ENCODE measurements at regions not wholly inside any gene's neighbourhood (a gene's known extent, or its start where the extent isn't known, plus 50 kb on each side); places are given as distances from the start of the nearest gene placed in this dataset.

DNA sequence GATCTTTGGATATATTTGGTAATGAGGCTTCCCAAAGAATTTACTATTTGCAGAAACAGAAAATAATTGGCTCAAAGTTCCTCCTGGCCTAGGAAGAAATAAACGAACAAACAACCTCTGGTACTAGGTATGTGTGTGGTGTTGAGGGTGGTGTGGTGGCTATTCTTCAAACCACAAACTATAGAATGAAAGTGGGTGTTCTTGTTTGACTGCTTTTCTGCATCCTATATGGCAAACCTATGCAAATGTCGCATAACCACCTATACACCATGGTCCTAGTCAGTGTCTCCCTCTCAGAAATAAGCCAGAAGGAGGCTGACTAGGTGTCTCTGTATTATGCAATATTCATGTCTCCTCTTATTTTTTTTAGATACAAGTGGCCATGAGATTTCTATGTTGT, 106.6 kb upstream of the PCDH18 start:
- H3K27me3 ChIP-seq: no peaks in the 10 kb centered on the region
- no peak for ATAC-seq (ENCODE audit: low FRiP score in 2 of 2)
- no peak for DNase-seq
- H3K4me1 ChIP-seq: no peaks in the 10 kb centered on the region
- H3K4me3 ChIP-seq: no peak overlapping the region
- no peaks in the 10 kb centered on the region for H3K36me3 ChIP-seq
- WGBS, 2 donors: 78 to 84% methylated on average over 2 of the region's 2 CpGs
- no peaks in the 10 kb centered on the region for H3K9me3 ChIP-seq
- TF ChIP-seq POLR2AphosphoS5 (IDR thresholded peaks at IDR 0.05) (no peak), EP300 (IDR thresholded peaks at IDR 0.05) (no peak), POLR2A (IDR thresholded peaks at IDR 0.05) (no peak)
- TF ChIP-seq, protein P1, sequence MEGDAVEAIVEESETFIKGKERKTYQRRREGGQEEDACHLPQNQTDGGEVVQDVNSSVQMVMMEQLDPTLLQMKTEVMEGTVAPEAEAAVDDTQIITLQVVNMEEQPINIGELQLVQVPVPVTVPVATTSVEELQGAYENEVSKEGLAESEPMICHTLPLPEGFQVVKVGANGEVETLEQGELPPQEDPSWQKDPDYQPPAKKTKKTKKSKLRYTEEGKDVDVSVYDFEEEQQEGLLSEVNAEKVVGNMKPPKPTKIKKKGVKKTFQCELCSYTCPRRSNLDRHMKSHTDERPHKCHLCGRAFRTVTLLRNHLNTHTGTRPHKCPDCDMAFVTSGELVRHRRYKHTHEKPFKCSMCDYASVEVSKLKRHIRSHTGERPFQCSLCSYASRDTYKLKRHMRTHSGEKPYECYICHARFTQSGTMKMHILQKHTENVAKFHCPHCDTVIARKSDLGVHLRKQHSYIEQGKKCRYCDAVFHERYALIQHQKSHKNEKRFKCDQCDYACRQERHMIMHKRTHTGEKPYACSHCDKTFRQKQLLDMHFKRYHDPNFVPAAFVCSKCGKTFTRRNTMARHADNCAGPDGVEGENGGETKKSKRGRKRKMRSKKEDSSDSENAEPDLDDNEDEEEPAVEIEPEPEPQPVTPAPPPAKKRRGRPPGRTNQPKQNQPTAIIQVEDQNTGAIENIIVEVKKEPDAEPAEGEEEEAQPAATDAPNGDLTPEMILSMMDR (IDR thresholded peaks at IDR 0.05): no peak
- H3K27ac ChIP-seq: no peak overlapping the region

DNA sequence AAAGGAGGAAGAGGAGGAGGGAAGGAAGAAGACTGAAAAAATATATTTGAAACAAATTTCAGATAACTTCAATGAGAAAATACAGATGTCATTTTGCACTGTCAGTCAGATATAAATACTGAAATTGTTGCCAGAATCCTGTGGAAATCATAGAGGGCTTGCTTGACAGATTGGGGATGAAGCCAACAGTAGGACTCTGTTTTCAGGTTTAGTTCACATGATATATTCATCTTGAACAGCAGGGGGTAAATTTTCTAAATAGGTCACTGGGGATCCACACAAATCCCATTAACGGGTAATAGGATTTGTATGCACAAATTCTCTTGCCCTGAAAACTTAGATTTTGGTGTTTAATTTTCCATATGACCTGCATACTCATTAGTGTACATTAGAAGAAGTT, 103.3 kb upstream of the PCDH18 start:
- Histone ChIP-seq H3K36me3 (no peaks in the 10 kb centered on the region), H3K9me3 (no peaks in the 10 kb centered on the region), H3K27ac (no peak overlapping the region), H3K4me1 (no peaks in the 10 kb centered on the region), H3K4me3 (no peak overlapping the region), H3K27me3 (no peaks in the 10 kb centered on the region)
- ATAC-seq (ENCODE audit: low FRiP score in 2 of 2) (no peak), DNase-seq (no peak)
- TF ChIP-seq EP300 (IDR thresholded peaks at IDR 0.05): no peak
- TF ChIP-seq, protein P1 (IDR thresholded peaks at IDR 0.05): no peak
- no peak for TF ChIP-seq POLR2A (IDR thresholded peaks at IDR 0.05)
- TF ChIP-seq POLR2AphosphoS5 (IDR thresholded peaks at IDR 0.05): no peak
- 52 to 53% methylated on average over 1 of the region's 1 CpG for WGBS, 2 donors

DNA sequence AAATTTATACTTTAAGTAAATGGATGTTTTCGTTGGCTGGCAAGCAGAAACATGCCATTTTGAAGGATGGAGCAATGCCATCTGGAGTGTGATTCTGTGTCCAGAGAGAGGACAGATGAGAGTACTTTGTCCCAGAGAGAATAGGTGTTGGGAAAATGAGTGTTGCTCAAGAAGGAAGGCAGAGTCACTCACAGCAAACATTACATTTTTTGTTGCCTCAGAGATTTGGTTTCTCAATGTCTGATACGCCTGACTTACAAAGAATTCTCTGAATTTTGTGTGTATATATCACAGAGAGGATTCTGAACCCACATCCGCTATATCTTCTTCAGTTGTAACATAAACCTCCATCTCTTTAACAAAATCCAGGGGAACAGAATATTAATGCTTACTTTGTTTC, 102.8 kb upstream of the PCDH18 start:
- Histone ChIP-seq H3K27me3 (no peaks in the 10 kb centered on the region), H3K4me3 (no peak overlapping the region), H3K36me3 (no peaks in the 10 kb centered on the region), H3K27ac (no peak overlapping the region), H3K9me3 (no peaks in the 10 kb centered on the region), H3K4me1 (no peaks in the 10 kb centered on the region)
- ATAC-seq (ENCODE audit: low FRiP score in 2 of 2) (peak in 1 of 2 donors; percentile 34), DNase-seq (no peak)
- TF ChIP-seq EP300 (IDR thresholded peaks at IDR 0.05): no peak
- TF ChIP-seq POLR2AphosphoS5 (IDR thresholded peaks at IDR 0.05): peak in 1 of 2 donors; percentile 29
- TF ChIP-seq, protein P1 (IDR thresholded peaks at IDR 0.05): no peak
- TF ChIP-seq POLR2A (IDR thresholded peaks at IDR 0.05): no peak
- WGBS, 2 donors: 60 to 67% methylated on average over 3 of the region's 3 CpGs

DNA sequence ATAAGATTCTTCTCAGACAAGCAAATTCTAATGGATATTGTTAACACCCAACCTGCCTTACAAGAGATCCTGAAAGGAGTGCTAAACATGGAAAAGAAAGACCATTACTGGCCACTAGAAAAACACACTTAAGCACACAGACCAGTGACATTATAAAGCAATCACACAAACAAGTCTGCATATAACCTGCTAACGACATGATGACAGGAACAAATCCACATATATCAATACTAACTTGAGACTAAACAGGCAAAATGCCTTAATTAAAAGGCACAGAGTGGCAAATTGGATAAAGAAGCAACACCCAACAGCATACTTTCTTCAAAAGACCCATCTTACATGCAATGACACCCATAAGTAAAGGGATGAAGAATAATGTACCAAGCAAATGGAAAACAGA, 100.5 kb upstream of the PCDH18 start:
- Histone ChIP-seq H3K9me3 (no peaks in the 10 kb centered on the region), H3K36me3 (no peaks in the 10 kb centered on the region), H3K27ac (no peak overlapping the region), H3K4me1 (no peaks in the 10 kb centered on the region), H3K4me3 (no peak overlapping the region), H3K27me3 (no peaks in the 10 kb centered on the region)
- DNase-seq (no peak), ATAC-seq (ENCODE audit: low FRiP score in 2 of 2) (no peak)
- no peak for TF ChIP-seq EP300 (IDR thresholded peaks at IDR 0.05)
- TF ChIP-seq, protein P1 (IDR thresholded peaks at IDR 0.05): no peak
- TF ChIP-seq POLR2AphosphoS5 (IDR thresholded peaks at IDR 0.05): no peak
- TF ChIP-seq POLR2A (IDR thresholded peaks at IDR 0.05): no peak
- WGBS, 2 donors: 84 to 85% methylated on average over 1 of the region's 1 CpG

DNA sequence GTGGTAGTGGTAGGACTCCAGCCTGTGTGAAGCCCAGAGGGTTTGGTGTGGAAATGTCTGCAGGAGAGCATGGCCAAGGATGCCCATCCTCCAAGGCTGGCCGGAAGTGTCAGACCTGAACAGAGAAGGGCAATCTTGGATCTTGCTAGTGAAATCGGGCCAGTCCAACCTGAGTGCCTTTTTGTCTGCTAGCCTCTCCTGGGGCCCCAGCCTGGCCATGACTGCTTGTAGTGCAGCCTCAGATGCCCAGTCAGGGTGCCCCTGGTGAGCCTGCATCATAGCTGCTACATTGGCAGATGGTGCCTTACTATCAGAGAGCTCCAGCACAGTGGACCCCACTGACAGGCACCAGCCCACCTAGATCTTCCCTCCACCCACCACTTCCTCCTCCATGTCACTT, 99.3 kb upstream of the PCDH18 start:
- no peak overlapping the region for H3K4me3 ChIP-seq
- DNase-seq: no peak
- 100% methylated on average over 2 of the region's 2 CpGs; no CpG with 5 or more reads in 1 of the 2 donors for WGBS, 2 donors

More for the DNA sequence above, 99.3 kb upstream of the PCDH18 start:
- H3K9me3 ChIP-seq: no peaks in the 10 kb centered on the region
- H3K27ac ChIP-seq: no peak overlapping the region
- H3K27me3 ChIP-seq: no peaks in the 10 kb centered on the region
- TF ChIP-seq POLR2A (IDR thresholded peaks at IDR 0.05) (no peak), EP300 (IDR thresholded peaks at IDR 0.05) (no peak), POLR2AphosphoS5 (IDR thresholded peaks at IDR 0.05) (no peak)
- TF ChIP-seq, protein P1 (IDR thresholded peaks at IDR 0.05): no peak
- H3K36me3 ChIP-seq: no peaks in the 10 kb centered on the region
- H3K4me1 ChIP-seq: no peaks in the 10 kb centered on the region
- ATAC-seq (ENCODE audit: low FRiP score in 2 of 2): peak in 1 of 2 donors; percentile 19

Data from upper lobe of left lung (tissue), 6 donors.